ENCODE measurements at regions not wholly inside any gene's neighbourhood (a gene's known extent, or its start where the extent isn't known, plus 50 kb on each side); places are given as distances from the start of the nearest gene placed in this dataset.

- H3K4me3 Mint-ChIP-seq = no peak overlapping the region
- no peak overlapping the region for H3K27ac Mint-ChIP-seq
- H3K9me3 Mint-ChIP-seq = no peaks in the 10 kb centered on the region
- H3K27me3 Mint-ChIP-seq (ENCODE audit: low read depth, poor library complexity) = no peaks in the 10 kb centered on the region
- no peak for TF ChIP-seq CTCF (IDR thresholded peaks at IDR 0.05)
- H3K4me1 Mint-ChIP-seq = peaks cover 9% of the 10 kb centered on the region
- no peaks in the 10 kb centered on the region for H3K36me3 Mint-ChIP-seq (ENCODE audit: low read depth)
- DNase-seq = no peak
These were observed 83.7 kb upstream of the PRICKLE2 start for GRCh38 chr3:64308931-64309330.

GRCh38 chr3:64306745-64307144, 81.5 kb upstream of the PRICKLE2 start:
- DNase-seq = no peak
- no peak overlapping the region for H3K4me3 Mint-ChIP-seq
- H3K36me3 Mint-ChIP-seq (ENCODE audit: low read depth) = peaks cover 3% of the 10 kb centered on the region
- H3K27me3 Mint-ChIP-seq (ENCODE audit: low read depth, poor library complexity) = peaks cover 4% of the 10 kb centered on the region
- no peak overlapping the region for H3K27ac Mint-ChIP-seq
- H3K4me1 Mint-ChIP-seq = peaks cover 6% of the 10 kb centered on the region
- no peak for TF ChIP-seq CTCF (IDR thresholded peaks at IDR 0.05)
- H3K9me3 Mint-ChIP-seq = no peaks in the 10 kb centered on the region

- TF ChIP-seq CTCF (IDR thresholded peaks at IDR 0.05) = no peak
- no peaks in the 10 kb centered on the region for H3K4me1 Mint-ChIP-seq
- H3K27ac Mint-ChIP-seq = no peak overlapping the region
- H3K4me3 Mint-ChIP-seq = no peak overlapping the region
- H3K9me3 Mint-ChIP-seq = no peaks in the 10 kb centered on the region
- peaks cover 3% of the 10 kb centered on the region for H3K36me3 Mint-ChIP-seq (ENCODE audit: low read depth)
- no peak for DNase-seq
- H3K27me3 Mint-ChIP-seq (ENCODE audit: low read depth, poor library complexity) = peaks cover 7% of the 10 kb centered on the region
These were observed 80.5 kb upstream of the PRICKLE2 start for GRCh38 chr3:64305731-64306130.

- Mint-ChIP-seq H3K36me3 (ENCODE audit: low read depth) (peaks cover 3% of the 10 kb centered on the region), H3K4me1 (no peaks in the 10 kb centered on the region), H3K4me3 (no peak overlapping the region), H3K27me3 (ENCODE audit: low read depth, poor library complexity) (peaks cover 7% of the 10 kb centered on the region), H3K9me3 (no peaks in the 10 kb centered on the region), H3K27ac (no peak overlapping the region)
- no peak for DNase-seq
- no peak for TF ChIP-seq CTCF (IDR thresholded peaks at IDR 0.05)
These were observed 79.7 kb upstream of the PRICKLE2 start for GRCh38 chr3:64304828-64305410.

- peaks cover 6% of the 10 kb centered on the region for H3K36me3 Mint-ChIP-seq (ENCODE audit: low read depth)
- H3K27ac Mint-ChIP-seq = no peak overlapping the region
- H3K27me3 Mint-ChIP-seq (ENCODE audit: low read depth, poor library complexity) = peaks cover 7% of the 10 kb centered on the region
- no peak for TF ChIP-seq CTCF (IDR thresholded peaks at IDR 0.05)
- DNase-seq = no peak
- peaks cover 4% of the 10 kb centered on the region for H3K9me3 Mint-ChIP-seq
- no peaks in the 10 kb centered on the region for H3K4me1 Mint-ChIP-seq
- H3K4me3 Mint-ChIP-seq = no peak overlapping the region
These were observed 78.6 kb upstream of the PRICKLE2 start for GRCh38 chr3:64303881-64304280.

GRCh38 chr3:64303401-64303800, 78.1 kb upstream of the PRICKLE2 start:
- peaks cover 7% of the 10 kb centered on the region for H3K27me3 Mint-ChIP-seq (ENCODE audit: low read depth, poor library complexity)
- peaks cover 9% of the 10 kb centered on the region for H3K9me3 Mint-ChIP-seq

More at GRCh38 chr3:64303401-64303800, 78.1 kb upstream of the PRICKLE2 start:
- Mint-ChIP-seq H3K4me1 (no peaks in the 10 kb centered on the region), H3K27ac (no peak overlapping the region), H3K36me3 (ENCODE audit: low read depth) (peaks cover 11% of the 10 kb centered on the region), H3K4me3 (no peak overlapping the region)
- TF ChIP-seq CTCF (IDR thresholded peaks at IDR 0.05) = no peak
- DNase-seq = no peak
